GM18505 (cell line): ENCODE measurements at regions not wholly inside any gene's neighbourhood (a gene's known extent, or its start where the extent isn't known, plus 50 kb on each side); places are given as distances from the start of the nearest gene placed in this dataset.

ENCODE experiments used
- ATAC-seq: cut with Tn5 transposase; IDR thresholded peaks from one replicate; pipeline ENCODE4 v1.9.1; 2021; ENCODE audit not compliant: unreplicated experiment
- POLR2A ChIP-seq: IDR thresholded peaks from 4 replicates; pipeline ENCODE4 v1.6.1; 2011; ENCODE audit warnings: borderline replicate concordance; ENCODE audit not compliant: insufficient read depth, insufficient read length; ENCODE audit errors: extremely low read depth

DNA sequence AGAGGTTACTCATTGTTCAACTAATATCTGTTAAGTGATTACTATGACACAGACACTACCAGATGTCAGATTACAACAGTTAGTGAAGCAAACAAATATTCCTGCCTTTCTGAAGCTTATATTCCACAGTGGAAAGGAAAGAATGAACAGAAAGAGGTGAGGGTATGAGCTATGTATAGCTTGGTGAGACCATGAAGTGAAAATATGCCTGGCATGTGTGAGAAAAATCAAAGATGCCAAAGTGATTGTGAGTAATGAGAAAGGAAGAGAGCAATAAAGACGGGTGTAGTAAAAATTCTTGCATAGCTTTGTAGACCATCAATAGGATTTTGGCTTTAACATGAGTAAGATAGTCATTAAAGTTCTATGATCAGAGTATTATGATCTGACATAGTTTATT is 734.5 kb upstream of the NUDT12 start:
- no peak for TF ChIP-seq POLR2A
- ATAC-seq = no peak

DNA sequence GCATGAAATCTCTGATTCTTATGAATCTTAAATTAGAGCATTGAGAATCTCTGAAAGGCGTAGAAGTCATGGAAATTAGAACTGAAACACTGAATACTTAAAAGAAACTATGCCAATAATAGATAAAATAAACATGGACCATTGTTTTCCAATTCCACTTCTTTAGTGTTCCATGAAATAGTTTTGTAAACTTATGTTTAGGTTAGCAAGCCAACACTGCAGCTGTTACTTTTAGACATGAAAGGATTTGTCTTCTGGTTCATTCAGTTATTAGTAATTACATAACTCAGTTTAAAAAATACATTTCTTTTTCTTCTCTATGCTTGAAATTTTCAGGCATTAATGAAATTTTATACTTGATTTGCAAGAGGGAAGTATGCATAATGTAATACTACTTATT is 733.4 kb upstream of the NUDT12 start:
- ATAC-seq = no peak
- no peak for TF ChIP-seq POLR2A

DNA sequence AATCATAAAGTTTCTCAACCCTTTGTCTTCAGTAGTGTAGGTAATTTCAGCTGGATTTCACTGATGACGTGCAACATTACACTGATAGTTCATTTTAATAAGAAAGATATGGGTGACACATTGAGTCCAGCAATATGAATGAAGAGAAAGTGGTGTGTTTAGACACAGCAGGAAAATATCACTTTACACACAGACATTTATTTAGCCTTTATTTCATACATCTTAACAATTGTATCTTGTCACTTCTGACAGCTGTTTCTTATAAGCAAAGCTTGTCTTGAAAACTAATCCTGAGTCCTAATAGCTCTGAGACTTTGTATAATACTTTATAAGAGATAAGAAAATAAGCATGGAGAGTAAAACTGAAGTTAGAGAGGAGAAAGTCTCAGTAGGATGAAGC is 720.5 kb upstream of the NUDT12 start:
- TF ChIP-seq POLR2A = no peak
- no peak for ATAC-seq

DNA sequence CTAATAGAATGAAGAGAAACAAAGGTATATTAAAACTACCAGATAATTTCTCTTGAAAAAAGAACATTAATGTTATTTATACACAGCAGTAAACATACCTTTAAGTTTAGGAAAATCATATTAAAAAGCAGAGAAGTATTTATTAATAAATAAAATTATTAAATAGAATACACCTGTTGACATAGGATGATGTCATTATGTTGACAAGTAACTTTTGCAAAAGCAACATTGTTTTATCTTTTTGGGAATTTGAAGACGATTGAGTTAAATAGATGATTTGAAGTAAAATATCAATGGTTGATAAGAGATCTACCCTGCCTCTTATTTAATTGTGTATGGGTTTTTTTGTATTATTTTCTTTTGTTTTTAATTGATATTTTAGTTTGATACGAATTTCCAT is 711.1 kb upstream of the NUDT12 start:
- no peak for TF ChIP-seq POLR2A

DNA sequence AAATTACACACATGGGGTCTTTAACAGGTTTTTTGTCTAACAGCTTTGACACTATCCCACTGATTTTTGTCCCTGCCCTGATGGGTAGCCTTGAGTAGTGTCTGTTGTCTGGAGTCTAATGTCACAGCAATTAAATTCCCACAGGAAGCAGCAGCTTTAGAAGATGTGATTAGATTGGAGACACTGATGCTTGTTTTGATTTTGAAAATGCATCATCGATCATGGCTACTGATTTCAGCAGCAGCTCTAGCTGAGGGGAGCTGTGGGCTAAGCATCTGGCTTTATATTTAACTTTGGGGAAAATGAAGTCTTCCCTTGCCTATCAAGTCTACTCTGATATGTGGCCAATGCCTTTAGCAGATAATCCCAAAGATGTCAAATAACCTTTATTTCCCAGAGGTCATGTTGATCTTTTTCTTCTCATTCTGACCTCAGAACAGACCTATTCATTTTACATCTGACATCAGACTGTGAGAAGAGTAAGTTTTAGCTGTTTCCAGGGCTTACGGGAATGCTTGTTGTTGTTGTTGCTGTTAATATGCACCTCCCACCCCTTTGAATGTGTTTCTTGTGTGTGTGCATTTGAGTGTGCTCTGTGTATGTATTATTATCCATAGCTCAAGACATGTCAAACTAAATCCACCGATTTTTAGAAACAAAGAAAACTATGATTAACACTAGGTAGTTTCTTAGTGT is 704.9 kb upstream of the NUDT12 start:
- ATAC-seq = no peak
- TF ChIP-seq POLR2A = no peak

More for the DNA sequence above, 711.1 kb upstream of the NUDT12 start:
- ATAC-seq = no peak

DNA sequence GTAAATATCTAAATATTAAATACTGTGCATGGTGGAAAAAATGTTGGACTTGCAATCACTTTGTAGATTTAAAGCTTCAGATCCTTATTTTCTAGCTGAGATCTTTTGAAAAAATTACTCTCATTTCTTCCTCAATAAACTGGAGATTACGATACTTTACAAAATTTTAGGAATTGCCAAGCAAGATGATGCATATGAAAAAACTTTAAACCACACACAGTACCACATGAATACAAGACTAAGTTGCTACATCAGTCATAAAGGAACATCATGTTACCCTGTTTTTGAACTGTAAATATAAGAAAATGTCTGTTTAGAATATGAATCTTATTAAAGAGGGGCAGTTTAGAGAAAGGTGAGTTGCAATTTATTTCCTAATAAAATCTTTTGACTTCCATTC is 703.6 kb upstream of the NUDT12 start:
- no peak for ATAC-seq
- no peak for TF ChIP-seq POLR2A

DNA sequence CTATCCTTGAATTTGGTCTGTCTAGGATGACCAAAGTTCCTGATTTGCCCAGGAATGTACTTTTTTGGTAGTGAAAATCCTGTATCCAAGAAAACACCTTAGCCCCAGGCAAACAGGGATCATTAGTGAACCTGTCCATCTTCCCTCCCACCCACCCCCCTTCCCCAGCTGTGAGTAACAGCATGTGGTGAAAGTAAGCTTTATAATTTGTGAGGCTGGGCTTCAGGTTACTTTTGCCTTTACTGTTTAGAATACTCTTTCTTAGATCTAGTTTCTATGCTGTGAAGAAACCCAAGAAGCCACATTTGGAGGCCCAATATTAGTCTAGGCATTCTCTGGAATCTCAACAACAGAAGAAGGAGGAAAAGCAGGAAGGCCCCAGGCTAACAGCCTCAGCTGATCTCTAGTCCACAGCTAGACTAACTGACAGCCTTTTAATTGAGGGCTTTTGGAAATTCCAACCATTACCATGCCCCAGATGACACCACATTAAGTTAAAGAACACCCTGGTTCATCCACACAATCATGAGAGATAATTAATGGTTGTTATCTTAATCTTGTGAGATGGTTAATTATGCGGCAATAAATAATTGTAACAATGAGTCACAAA is 703.0 kb upstream of the NUDT12 start:
- TF ChIP-seq POLR2A = no peak
- ATAC-seq = no peak

DNA sequence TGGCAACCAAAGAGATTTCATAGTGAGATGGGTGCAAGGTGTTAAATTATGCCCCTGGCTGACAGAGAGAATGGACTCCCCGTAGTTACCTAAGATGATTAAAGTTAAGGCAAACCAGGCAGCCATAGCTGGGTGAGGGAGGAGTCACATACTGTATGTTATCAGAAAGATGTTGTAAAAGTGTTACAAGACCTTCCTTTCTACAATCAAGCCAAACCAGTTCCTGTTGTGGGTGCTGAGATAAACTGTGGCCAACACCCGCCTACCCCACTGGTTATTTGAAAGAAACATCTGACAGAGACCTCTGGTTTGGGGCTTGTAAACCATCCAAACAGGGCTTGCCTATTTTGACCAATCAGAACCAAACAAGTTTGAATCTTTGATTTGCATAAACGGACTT is 684.7 kb upstream of the NUDT12 start:
- TF ChIP-seq POLR2A = no peak
- no peak for ATAC-seq

DNA sequence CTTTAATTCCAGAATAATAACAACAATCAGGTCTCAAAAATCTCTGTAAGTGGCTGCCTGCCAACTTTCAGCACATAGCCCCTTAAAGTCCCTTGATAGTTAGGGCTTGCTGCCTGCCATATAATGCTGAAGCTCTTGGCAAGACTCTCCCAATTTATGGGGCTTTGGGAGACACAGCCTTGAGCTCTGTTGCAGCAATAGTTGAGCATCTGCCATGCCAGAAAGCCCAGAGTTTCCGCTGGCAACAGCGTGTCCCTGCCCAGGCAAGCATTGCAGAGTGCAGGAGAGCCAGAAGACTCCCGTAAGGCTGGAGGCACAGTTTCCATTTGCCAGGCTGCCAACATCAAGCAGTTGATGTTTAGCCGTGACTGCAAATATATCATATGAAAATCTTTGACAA is 678.5 kb upstream of the NUDT12 start:
- no peak for TF ChIP-seq POLR2A
- no peak for ATAC-seq

DNA sequence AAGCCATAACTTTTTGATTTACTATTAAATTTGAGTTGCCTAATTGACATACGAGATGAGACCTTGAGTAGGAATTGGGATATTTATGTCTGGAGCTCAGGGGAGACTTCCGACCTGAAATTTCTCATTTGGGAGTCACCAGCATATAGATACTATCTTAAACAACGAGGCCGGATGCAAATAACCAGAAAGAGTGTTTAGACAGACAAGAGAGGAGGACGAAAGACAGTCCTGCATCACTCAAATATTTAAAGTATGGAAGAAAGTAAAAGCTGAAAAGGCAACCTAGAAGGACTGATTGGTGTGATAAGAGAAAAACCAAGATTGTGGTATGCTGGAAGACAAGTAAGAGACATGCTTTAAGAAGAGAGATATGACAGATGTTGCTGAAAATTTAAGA is 675.0 kb upstream of the NUDT12 start:
- TF ChIP-seq POLR2A = no peak
- ATAC-seq = no peak

DNA sequence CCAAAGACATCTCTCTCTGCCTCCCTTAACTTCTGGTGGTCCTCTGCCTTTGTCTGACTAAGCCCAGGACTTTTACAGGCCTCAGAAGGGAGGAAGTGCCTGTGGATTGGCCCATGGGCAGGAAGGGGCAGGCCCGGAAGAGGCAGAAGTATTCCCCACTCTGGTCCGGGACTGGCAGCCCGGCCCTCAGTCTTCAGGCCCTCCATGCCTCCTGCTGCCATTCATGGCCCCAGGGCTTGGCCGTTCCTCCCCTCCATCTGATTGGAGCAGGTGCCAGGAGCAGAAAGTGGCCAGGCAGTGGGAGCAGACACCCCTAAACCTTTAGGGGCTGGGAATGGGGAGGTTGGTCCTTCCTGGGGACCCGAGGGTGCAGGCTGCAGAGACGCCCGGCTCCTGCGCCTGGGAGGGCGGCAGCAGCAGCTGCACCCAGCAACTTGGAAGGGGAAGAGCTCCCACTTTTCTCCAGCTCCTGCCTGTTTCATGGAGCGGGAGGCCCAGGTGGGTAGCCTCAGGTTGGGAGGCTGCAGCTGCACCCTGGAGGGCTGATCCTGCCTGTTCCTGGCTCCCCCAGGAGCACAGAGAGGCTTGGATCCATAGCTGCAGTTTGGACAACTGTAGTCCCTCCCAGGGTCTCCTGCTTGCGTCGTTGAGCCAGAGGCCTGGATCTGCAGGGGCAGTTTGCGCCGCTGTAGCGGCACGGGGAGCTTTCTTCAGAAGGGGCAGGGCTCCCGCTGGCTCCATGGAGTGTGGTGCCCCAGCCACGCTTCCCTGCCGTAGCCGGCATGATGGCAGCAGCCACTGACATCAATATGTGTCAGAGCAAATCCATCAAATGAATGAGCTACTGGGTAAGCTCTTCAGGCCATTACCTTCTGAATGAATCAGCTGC is 661.5 kb upstream of the NUDT12 start:
- TF ChIP-seq POLR2A = no peak
- no peak for ATAC-seq

DNA sequence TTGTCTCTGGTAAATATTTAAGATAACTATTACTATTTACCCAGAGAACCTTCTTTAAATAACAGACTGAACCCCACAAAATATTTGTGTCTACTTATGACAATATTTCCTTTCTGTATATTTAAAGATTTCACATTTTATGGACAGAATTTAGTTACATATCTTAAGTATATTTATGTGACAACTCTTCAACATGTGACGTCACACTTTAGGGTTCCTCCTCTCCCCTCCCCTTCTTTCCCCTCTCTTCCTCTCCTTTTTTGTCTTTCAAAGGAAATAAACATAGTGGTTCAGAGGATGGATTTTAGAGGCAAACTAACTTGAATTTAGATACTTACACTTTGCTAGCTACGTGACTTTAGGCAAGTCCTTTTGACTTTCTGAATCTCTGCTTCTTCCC is 655.6 kb upstream of the NUDT12 start:
- no peak for ATAC-seq
- no peak for TF ChIP-seq POLR2A

DNA sequence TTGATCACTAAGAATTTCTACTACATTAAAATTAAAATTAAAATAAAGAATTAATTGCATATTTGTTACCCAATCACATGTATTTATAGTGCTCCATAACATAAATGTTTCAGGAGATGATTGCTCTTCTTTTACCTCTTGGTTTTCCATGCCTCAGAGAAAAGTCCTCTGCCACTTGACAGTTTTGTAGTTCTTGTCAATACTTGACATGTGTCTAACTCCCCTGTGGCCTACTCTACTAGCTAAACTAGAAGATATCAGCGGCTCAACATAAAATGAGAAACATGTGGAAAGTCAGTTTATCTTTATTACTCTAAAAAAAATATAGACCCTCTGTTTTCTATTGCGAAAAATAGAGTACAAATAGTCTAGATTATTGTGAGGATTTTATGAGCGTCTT is 650.6 kb upstream of the NUDT12 start:
- TF ChIP-seq POLR2A = no peak
- no peak for ATAC-seq

DNA sequence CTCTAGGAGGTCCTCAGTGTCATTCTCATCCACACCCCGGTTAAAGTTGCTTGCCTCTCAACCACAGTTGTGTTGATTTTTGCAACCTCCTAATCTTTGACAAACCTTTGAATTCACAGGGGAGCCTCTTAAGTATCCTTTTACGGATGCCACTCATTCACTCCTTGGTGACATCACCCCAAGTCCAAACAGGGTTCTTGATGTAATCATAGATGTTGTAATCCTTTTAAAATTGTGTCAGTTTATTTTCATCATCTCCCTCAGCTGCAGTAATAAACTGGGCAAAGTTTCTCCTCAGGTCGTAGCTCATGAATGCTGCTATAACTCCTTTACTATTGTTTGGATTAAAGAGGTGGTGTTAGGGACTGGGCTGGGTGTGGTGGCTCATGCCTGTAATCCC is 637.2 kb upstream of the NUDT12 start:
- TF ChIP-seq POLR2A = no peak
- no peak for ATAC-seq
